Sciatic nerve (tissue), 2 donors: ENCODE measurements at regions not wholly inside any gene's neighbourhood (a gene's known extent, or its start where the extent isn't known, plus 50 kb on each side); places are given as distances from the start of the nearest gene placed in this dataset.
"Not testable (repeated sequence)": the region's sequence is repeated elsewhere in the genome, so short reads cannot be mapped to it uniquely, and the experiment has no call there.

Experiments
- ATAC-seq: fragments of 200-7000 bp; cut with Tn5 transposase; one replicate; pipeline ENCODE4 v1.9.1; 2020; ENCODE audit warnings: mild to moderate bottlenecking, moderate library complexity
- DNase-seq: peaks from one replicate; pipeline ENCODE4 v3.0.0-alpha.2; 2020; ENCODE audit warnings: low spot score
- intact Hi-C: fragments of 100-400 bp; cut with DNase I; formaldehyde crosslinking; loops from one replicate; pipeline ENCODE4 v1.14.2; 2022
- donor health status: DM: no; HTN: no; CAD: no.
- donor health status: DM: no; HTN: no; CAD: no.

DNA sequence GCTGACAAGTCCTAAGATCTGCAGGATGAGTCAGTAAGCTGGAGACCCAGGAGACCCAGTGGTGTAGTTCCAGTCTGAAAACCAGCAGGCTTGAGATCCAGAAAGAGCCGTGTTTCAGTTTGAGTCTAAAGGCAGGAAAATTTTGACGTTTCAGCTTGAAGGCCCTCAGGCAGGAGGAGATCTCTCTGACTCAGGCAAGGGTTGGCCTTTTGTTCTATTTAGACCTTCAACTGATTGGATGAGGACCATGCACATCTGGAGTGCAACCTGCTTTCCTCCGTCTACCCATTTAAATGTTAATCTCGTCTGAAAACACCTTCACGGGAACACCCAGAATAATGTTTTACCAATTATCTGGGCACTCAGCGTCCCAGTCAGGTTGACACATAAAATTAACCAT is 69.5 kb downstream of the NPIPA7 start:
- ATAC-seq, intact Hi-C loops: not testable (repeated sequence)

DNA sequence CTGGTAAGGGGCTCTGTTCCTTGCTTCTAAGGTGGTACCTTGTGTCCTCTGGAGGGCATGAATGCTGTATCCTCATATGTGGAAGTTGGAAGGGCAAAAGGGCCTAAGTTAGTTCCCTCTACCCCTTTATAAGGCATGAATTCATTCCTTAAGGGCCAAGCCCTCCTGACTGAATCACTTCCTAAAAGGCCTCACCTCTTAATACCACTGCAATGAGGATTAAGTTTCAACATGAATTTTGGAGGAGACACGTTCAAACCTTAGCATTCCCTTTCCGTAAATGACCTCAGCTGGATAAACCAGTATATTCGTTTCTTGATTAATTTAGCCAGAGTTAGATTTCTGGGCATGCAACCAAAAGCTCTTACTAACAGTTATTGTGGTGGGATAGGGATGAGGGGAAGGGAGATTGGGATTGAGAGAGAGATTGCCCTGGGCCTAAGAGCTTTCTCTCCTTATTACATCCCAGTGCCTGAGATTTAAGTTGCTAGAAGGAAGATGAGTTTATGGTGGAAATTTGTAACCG is 70.8 kb downstream of the NPIPA7 start:
- ATAC-seq, DNase-seq, intact Hi-C loops: not testable (repeated sequence)

More for the DNA sequence above, 69.5 kb downstream of the NPIPA7 start:
- DNase-seq, result not testable (repeated sequence)

DNA sequence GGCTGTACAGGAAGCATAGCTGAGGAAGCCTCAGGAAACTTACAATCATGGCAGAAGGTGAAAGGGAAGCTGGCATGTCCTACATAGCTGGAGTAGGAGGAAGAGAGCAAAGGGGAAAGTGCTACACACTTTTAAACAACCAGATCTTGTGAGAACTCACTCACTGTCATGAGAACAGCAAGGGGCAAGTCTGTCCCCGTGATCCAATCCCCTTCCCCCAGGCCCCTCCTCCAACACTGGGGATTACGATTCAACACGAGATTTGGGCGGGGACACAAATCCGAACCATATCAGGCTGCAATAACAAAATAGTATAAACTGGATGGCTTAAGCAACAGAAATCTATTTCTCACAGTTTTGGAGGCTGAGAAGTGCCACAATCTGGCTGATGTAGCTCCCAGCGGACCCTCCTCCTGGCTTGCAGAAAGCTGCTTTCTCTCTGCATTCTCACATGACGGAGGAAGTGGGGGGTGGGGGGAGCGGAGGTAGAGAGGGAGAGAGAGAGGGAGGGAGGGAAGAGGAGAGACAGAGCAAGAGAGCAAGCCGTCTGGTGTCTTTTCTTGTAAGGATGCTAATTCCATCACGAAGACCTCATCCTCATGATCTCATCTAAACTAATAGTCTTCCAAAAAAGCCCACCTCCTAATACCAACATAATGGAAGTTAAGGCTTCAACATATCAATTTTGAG is 72.9 kb downstream of the NPIPA7 start:
- ATAC-seq, intact Hi-C loops, DNase-seq: not testable (repeated sequence)

DNA sequence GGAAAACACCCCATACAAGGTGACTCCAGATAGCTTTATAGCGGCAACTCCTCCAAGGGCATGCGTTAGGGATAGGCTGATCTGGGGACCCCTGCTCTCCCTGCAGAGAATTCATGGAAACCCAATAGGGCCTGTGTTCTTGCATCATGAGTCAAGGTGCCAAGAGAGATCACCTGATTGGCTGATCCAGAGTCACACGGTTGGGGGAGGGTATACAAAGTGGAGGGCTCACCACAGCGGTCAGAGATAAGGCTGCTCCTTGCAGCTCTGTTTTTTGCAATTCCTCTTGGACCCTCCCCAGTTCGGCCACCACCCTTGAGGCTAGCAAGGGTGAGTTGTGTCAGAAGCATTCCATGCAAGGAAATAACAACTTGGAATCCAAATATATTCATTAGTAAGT is 79.6 kb downstream of the NPIPA7 start:
- intact Hi-C loops, result not testable (repeated sequence)

DNA sequence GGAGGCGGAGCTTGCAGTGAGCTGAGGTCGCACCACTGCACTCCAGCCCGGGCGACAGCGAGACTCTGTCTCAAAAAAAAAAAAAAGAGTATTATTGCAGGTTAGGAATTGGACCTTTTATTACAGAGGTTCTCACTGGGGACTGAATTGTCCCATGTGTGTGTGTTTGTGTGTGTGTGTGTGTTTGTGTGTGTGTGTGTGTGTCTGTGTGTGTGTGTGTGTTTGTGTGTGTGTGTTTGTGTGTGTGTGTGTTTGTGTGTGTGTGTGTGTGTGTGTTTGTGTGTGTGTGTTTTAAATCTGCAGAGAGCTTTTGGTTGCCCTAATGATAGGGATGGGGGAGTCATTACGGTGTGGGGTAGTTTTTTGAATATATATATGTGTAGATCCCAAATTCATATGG is 84.9 kb downstream of the NPIPA7 start:
- intact Hi-C loops, DNase-seq, ATAC-seq: not testable (repeated sequence)

More for the DNA sequence above, 79.6 kb downstream of the NPIPA7 start:
- ATAC-seq, DNase-seq: not testable (repeated sequence)

DNA sequence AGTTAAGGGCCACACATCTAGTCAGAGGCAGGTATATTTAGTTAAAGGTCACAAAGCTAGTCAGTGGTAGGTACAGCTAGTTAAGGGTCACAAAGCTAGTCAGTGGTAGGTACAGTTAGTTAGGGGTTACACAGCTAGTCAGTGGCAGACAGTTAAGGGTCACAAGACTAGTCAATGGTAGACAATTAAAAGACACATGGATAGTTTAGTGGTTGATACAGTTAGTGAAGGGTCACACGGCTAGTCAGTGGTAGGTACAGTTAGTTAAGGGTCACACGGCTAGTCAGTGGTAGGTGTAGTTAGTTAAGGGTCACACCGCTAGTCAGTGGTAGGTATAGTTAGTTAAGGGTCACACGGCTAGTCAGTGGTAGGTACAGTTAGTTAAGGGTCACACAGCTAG is 110.0 kb downstream of the NPIPA7 start:
- ATAC-seq, intact Hi-C loops, DNase-seq: not testable (repeated sequence)

DNA sequence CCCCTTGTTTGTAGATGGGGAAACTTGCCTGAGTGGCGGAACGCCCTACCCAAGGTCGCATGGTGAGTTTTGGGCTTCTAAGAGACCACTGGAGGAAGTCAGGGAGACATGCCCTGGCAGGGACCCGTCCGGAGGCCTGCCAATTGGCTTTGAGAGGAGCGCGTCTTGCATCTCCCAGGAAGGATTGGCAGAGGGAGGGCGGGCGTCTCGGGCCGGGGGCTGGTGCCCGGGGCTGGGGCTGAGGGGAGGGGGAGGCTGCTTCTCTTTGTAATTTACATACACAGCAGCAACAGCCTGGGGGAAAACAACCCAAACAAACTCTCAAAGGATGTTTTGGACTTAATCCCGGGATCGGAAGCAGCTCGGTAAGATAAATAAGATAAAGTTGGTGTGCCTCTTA is 110.5 kb downstream of the NPIPA7 start:
- DNase-seq, intact Hi-C loops, ATAC-seq: not testable (repeated sequence)

DNA sequence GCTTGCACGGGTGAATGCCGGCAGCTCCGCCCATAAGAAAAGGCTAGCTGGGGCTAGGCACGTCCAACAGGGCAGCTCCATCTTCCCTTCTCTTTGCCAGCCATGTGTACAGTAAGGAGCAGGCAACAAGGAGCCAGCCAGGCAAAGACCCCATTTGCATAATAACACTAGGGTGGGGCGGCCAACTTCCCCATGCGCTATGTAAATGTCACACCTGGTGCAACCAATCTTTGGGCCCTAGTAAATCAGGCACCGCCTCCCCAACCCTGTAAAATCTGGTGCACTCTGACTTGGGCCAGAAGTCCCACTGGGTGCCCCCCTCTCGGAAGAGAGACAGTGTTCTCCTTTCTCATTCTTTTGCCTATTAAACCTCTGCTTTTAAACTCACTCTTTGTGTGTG is 115.2 kb downstream of the NPIPA7 start:
- intact Hi-C loops, ATAC-seq, DNase-seq: not testable (repeated sequence)

DNA sequence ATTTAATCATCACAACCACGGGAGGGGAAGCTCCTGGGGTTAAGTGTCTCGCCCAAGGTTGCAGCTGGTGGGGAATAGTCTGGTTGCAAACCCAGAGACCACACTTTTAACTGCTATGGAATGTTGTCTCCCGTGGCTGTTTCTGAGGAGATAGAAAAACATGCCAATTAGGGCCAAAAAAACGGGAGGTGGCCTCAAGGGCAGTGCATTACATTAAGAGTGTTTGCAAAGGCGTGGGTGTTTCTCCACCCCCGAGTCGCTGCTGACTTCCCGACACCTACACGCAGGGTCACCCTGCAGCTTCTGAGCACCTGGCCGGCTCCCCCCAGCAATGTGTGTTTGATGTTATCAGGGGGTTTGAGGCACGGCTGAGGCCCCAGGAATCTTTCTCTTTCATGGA is 116.1 kb downstream of the NPIPA7 start:
- intact Hi-C loops, DNase-seq, ATAC-seq: not testable (repeated sequence)

DNA sequence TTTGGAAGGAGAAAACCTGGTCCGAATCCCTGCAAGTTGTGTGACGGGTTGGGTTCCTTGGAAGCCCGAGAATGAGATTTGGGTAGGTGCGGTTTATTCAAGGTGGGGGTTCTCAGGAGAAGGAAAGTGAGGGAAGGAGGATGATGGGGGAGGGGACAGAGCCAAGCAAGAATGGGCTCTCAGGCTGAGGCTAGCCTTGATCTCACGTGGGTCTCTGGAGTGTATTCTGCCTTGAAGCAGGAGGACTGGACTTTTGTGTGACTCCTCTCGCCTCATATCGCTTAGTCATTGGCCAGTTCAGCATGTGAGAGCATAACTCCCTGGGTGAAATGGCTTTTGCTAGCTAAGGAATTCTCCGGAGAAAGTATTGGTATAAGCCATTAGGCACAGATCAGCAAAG is 120.9 kb downstream of the NPIPA7 start:
- ATAC-seq, intact Hi-C loops, DNase-seq: not testable (repeated sequence)

DNA sequence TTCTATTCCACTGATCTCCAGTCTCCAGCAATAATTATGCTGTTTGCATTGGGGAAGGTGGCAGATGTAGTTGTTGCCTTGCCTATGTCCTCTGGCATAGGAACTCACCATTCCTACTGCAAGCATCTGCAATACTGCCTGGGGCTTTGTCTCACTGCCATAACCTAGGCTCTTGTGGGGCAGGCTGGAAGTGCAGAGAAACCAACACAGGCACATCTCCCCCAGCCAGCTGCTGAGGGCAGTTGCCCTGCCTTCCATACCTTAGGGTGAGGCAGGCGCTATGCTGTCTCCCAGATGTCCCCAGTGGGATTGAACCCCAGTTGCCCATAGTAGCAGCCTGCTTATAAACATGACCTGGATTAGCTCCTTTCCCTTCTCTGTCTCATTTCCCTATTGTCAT is 128.1 kb downstream of the NPIPA7 start:
- ATAC-seq, intact Hi-C loops, DNase-seq: not testable (repeated sequence)

DNA sequence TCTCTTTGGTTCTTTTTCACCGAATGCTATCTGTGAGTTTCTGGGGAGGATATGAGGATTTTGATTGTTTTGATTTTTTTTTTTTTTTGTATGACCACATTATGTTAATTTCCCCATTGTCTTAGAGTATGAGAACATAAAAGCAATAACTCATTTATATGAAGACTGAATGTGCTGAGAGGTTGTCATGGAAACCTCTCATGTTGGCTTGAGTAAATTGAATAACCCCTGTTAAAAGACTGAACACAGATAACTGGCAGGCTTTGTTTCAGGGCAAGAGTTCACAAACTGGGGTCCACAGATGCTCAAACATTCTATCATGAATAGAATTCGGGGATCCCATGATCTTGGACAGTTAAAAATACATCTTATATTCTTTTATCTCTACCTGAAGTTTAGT is 129.4 kb downstream of the NPIPA7 start:
- DNase-seq, intact Hi-C loops, ATAC-seq: not testable (repeated sequence)

DNA sequence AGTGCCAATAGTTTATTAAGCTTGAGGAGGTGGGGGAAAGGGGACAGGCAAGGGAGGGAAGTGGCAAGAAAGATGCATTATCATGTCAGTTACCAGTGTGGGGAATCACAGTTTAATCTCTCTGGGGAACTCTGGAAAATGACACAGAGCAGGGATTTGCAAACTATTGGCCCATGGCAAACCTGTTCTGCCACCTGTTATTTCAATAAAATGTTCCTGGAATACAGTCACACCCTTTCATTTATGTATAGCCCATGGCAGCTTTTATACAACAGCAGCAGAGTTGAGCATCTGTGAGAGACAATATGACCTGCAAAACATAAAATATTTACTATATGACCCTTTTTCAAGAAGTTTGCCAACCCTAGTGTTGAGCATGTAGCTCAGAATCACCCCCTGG is 140.5 kb downstream of the NPIPA7 start:
- intact Hi-C loops, DNase-seq, ATAC-seq: not testable (repeated sequence)

DNA sequence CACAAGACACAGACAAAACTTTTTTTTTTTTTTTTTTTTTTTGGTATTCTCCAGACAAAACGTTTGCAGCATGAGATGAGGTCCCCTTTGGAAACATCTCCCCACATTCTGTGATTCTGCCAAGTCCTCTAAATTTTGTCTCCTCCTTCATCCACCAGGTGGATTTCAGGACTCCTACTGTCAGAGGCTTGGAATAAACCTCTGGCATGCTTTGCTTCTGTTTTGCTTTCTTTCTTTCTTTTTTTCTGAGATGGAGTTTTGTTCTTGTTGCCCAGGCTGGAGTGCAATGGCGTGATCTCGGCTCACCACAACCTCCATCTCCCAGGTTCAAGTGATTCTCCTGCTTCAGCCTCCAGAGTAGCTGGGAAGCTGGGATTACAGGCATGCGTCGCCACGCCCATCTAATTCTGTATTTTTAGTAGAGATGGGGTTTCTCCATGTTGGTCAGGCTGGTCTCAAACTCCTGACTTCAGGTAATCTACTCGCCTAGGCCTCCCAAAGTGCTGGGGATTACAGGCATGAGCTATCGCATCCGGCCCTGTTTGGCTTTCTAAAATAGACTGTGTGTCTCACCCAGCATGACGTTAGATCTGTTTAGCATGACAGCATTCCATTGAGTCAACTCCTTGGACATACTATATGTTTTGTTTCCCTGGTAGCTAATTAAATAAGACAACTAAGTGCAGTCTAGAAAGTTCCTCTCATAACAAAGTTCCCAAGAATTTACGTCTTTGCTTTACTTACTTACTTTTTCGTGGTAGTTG is 142.5 kb downstream of the NPIPA7 start:
- intact Hi-C loops, ATAC-seq, DNase-seq: not testable (repeated sequence)

DNA sequence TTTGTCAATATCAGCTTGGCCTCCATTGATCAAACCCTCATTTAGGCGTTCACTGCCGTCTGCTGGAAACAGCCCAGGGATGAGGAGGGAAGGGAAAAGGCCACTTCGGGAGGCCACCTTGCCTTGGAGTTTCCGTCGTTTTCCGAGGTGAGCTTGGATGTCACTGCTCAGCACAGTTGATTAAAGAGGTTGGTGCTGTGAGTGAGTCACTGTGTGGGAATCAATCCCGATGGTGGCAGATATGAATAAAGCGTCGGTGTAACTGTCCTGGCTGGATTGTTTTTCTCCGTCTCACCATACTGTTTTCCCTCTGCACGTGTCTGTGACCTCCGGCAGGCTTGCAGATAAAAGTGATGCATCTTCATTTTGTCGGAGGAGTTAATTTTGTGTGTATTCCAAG is 148.1 kb downstream of the NPIPA7 start:
- intact Hi-C loops, DNase-seq, ATAC-seq: not testable (repeated sequence)

DNA sequence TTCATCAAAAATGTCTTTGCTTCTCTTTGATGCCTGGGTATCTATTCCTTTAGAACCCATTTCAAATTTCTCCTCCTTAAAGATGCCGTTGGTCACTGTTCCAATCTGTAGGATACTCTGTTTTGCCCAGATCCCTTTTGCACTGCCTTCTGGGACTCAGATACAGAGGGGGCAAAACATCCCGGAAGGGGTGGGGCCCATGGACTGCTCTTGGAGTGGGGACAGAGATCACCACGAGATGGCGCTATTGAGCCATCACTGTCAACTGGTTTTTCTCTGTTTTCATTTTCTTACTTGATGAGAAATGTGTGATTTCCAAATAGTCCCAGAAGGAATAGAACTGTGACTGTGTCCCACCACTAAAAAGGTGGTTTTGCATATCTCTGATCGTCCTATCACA is 151.8 kb downstream of the NPIPA7 start:
- DNase-seq, intact Hi-C loops, ATAC-seq: not testable (repeated sequence)

DNA sequence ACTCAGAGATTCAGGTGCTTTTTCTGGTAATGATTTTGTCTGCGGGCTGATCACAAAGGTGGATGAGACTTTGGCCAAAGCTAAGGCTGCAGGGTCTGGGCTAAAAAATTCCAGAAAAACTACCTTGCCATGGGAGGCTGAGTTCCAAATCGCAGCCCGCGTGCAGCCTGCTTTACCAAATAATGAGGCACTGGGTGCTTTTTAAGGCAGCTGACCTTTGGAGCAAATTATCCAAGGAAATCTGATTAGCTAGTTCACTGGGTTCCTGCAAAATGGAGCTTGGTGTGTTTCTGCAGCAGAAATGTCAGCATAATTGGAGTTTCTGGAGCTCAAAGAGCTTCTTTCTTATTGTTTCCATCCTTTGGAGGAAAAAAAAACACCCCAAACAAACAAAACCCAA is 156.6 kb downstream of the NPIPA7 start:
- DNase-seq, intact Hi-C loops: not testable (repeated sequence)

DNA sequence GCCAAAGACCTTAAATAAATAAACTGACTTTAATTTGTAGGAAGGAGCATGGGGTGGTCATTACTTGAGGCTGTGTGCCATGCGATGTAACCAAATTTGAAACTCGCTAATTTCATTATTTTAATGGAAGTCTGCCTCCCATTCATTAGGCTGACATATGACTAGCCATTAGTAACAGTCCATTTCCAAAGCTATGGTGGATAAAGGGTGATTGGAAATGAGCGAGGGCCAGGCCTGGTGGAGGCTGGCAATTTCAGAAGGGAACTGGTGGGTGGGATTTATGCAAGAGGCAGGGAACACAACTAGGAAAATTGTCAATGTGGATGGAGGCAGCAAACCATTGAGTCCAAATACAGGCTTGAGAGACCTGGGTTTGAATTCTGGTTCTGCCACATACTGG is 157.2 kb downstream of the NPIPA7 start:
- ATAC-seq, DNase-seq, intact Hi-C loops: not testable (repeated sequence)

More for the DNA sequence above, 156.6 kb downstream of the NPIPA7 start:
- ATAC-seq, result not testable (repeated sequence)

DNA sequence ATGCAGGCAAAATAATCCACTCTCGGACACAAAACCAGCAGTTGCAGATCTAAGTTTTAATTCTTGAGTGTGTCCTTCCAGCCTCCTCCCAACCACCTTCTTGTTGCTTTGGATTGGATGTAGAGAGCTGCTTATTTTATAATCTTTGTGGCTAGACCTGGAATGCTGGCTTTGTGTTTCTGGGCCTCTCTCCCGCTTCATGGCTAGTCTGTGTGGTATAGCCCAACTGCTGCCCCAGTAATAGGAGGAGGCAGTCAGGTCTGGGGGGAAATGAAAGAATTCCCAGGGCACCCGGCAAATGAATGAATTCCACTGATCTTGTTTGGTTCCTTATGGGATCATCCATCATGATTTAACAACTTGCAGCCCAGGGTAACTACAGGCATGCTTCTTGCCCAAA is 170.8 kb downstream of the NPIPA7 start:
- ATAC-seq, DNase-seq, intact Hi-C loops: not testable (repeated sequence)
